ENCODE measurements at regions not wholly inside any gene's neighbourhood (a gene's known extent, or its start where the extent isn't known, plus 50 kb on each side); places are given as distances from the start of the nearest gene placed in this dataset.

DNA sequence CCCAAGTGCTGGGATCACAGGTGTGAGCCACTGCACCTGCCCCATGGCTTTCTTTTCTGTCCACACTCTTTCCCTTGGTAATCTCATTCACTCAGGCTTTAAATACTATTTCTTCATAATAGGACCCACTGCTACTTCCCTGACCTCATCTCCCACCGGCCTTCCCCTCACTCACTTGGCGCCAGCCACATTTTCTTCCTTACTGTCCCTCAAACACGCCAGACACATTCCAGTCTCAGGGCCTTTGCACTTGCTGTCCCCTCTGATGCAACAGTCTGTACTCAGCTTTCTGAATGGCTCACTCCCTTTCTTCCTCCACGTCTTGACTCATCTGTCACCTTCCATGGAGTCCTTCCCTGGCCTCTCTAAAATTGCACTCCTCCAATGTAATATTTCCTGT lies 111.1 kb upstream of the MVB12B start:
- DNase-seq (ENCODE audit: low read depth, low spot score) = no peak
- WGBS (ENCODE audit: insufficient coverage, insufficient replicate concordance, low lambda C conversion rate, missing lambda C conversion rate) = 26% methylated on average over 4 of the region's 4 CpGs
- FAIRE-seq = no peak
- no peak overlapping the region for H3K4me3 ChIP-seq
- H2AFZ ChIP-seq (ENCODE audit: control insufficient read depth, low read depth, low read length) = no peak overlapping the region
- no peaks in the 10 kb centered on the region for H3K36me3 ChIP-seq (ENCODE audit: control insufficient read depth in 2 of 2, insufficient read depth in 2 of 2, low read length in 1 of 2)
- ChIA-PET RAD21 (ENCODE audit: unreplicated experiment) (no interaction called here), SMC1A (ENCODE audit: uncharacterized antibody, unreplicated experiment) (no interaction called here), POLR2A (interaction anchor here (0.6 kb wide), 1 partner anchor 24 kb away, joined by 6 read pairs; no protein-coding TSS in a partner anchor), CTCF (no interaction called here)
- in situ Hi-C loops (cut with MboI) = no loop called here
- no peaks in the 10 kb centered on the region for H3K79me2 ChIP-seq (ENCODE audit: control insufficient read depth, insufficient read depth, low read length)
- no peaks in the 10 kb centered on the region for H4K20me1 ChIP-seq (ENCODE audit: control insufficient read depth, insufficient read depth)
- ATAC-seq = no peak
- peaks cover 0 to 4% of the 10 kb centered on the region in 2 experiments; a peak in 3 of 4 replicates for H3K27me3 ChIP-seq (replicated peaks in 1 of 2; ENCODE audit: control insufficient read depth in 2 of 2, insufficient read depth in 2 of 2, low read length in 1 of 2)
- intact Hi-C loops (cut with micrococcal nuclease; ENCODE audit: unreplicated experiment) = no loop called here
- no peak overlapping the region for H3K27ac ChIP-seq (ENCODE audit: control insufficient read depth, insufficient read depth)
- H3K4me1 ChIP-seq (ENCODE audit: control insufficient read depth, insufficient read depth, low read length) = no peaks in the 10 kb centered on the region
- BruUV-seq (replicated peaks) = no TSS peak
- TF ChIP-seq E2F4 (IDR thresholded peaks at IDR 0.05; ENCODE audit: low read depth, low read length) = no peak
- TF ChIP-seq, protein P1, sequence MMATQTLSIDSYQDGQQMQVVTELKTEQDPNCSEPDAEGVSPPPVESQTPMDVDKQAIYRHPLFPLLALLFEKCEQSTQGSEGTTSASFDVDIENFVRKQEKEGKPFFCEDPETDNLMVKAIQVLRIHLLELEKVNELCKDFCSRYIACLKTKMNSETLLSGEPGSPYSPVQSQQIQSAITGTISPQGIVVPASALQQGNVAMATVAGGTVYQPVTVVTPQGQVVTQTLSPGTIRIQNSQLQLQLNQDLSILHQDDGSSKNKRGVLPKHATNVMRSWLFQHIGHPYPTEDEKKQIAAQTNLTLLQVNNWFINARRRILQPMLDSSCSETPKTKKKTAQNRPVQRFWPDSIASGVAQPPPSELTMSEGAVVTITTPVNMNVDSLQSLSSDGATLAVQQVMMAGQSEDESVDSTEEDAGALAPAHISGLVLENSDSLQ (IDR thresholded peaks at IDR 0.05) = no peak
- TF ChIP-seq MXI1 (IDR thresholded peaks at IDR 0.05; ENCODE audit: low read depth, low read length) = no peak
- no peak for TF ChIP-seq CHD4 (IDR thresholded peaks at IDR 0.05)
- no peak for TF ChIP-seq CEBPB (IDR thresholded peaks at IDR 0.05; ENCODE audit: borderline replicate concordance in 1 of 2, low read depth in 2 of 2, low read length in 2 of 2)
- TF ChIP-seq SMAD5 (IDR thresholded peaks at IDR 0.05; ENCODE audit: low read depth) = no peak
- TF ChIP-seq HSF1 (IDR thresholded peaks at IDR 0.05; ENCODE audit: low read depth, low read length) = no peak
- no peak for TF ChIP-seq TAF1 (IDR thresholded peaks at IDR 0.05; ENCODE audit: borderline replicate concordance, low read depth, low read length)
- no peak for TF ChIP-seq ZNF622 (IDR thresholded peaks at IDR 0.05)
- TF ChIP-seq NR2F1 (conservative IDR thresholded peaks at IDR 0.05) = no peak
- no peak for TF ChIP-seq RELA (IDR thresholded peaks at IDR 0.05; ENCODE audit: borderline replicate concordance, partially characterized antibody)
- no peak for TF ChIP-seq SREBF2 (IDR thresholded peaks at IDR 0.05; ENCODE audit: low read length)
- TF ChIP-seq CBX3 (IDR thresholded peaks at IDR 0.05; ENCODE audit: borderline replicate concordance, low read depth) = no peak
- no peak for TF ChIP-seq EED (IDR thresholded peaks at IDR 0.05; ENCODE audit: low read depth)
- no peak for TF ChIP-seq BHLHE40 (IDR thresholded peaks at IDR 0.05; ENCODE audit: borderline replicate concordance in 1 of 2, low read depth in 2 of 2, low read length in 1 of 2)
- no peak overlapping the region for H3K4me2 ChIP-seq (ENCODE audit: control insufficient read depth, insufficient read depth)
- no peaks in the 10 kb centered on the region for H3K9me3 ChIP-seq (replicated peaks; ENCODE audit: control insufficient read depth, insufficient read depth, low read length)
- H3K9ac ChIP-seq (ENCODE audit: control insufficient read depth, insufficient read depth, low read length) = no peak overlapping the region

Measured in GM12878 (cell line).